ENCODE measurements at regions not wholly inside any gene's neighbourhood (a gene's known extent, or its start where the extent isn't known, plus 50 kb on each side); places are given as distances from the start of the nearest gene placed in this dataset.
"Not testable (repeated sequence)": the region's sequence is repeated elsewhere in the genome, so short reads cannot be mapped to it uniquely, and the experiment has no call there.

GRCh38 chr7:56697058-56697457, 435.2 kb downstream of the ZNF479 start:
- not testable (repeated sequence) for H3K4me3 ChIP-seq; H3K27ac ChIP-seq; DNase-seq (ENCODE audit: low spot score)

- TF ChIP-seq CTCF (IDR thresholded peaks at IDR 0.05): no peak
- no peak overlapping the region for H3K4me3 ChIP-seq
- DNase-seq (ENCODE audit: low spot score): no peak
- H3K27ac ChIP-seq: no peak overlapping the region
These were observed 445.9 kb downstream of the ZNF479 start for GRCh38 chr7:56686276-56686859.

GRCh38 chr7:56639173-56639746, 493.0 kb downstream of the ZNF479 start:
- no peak overlapping the region for H3K27ac ChIP-seq
- no peak for DNase-seq (ENCODE audit: low spot score)
- TF ChIP-seq CTCF (IDR thresholded peaks at IDR 0.05): no peak
- H3K4me3 ChIP-seq: no peak overlapping the region

- TF ChIP-seq CTCF (IDR thresholded peaks at IDR 0.05): no peak
- H3K4me3 ChIP-seq: no peak overlapping the region
- DNase-seq (ENCODE audit: low spot score): no peak
- no peak overlapping the region for H3K27ac ChIP-seq
These were observed 493.7 kb upstream of the NUPR2 start for GRCh38 chr7:56609852-56610355.

GRCh38 chr7:56605146-56605545, 488.9 kb upstream of the NUPR2 start:
- no peak overlapping the region for H3K4me3 ChIP-seq
- DNase-seq (ENCODE audit: low spot score): no peak
- TF ChIP-seq CTCF (IDR thresholded peaks at IDR 0.05): no peak
- H3K27ac ChIP-seq: no peak overlapping the region

- DNase-seq (ENCODE audit: low spot score): no peak
- TF ChIP-seq CTCF (IDR thresholded peaks at IDR 0.05): no peak
- no peak overlapping the region for H3K27ac ChIP-seq
These were observed 462.4 kb upstream of the NUPR2 start for GRCh38 chr7:56578612-56579011.

GRCh38 chr7:56570968-56571367, 454.8 kb upstream of the NUPR2 start:
- Histone ChIP-seq H3K4me3 (no peak overlapping the region), H3K27ac (no peak overlapping the region)
- DNase-seq (ENCODE audit: low spot score): no peak
- no peak for TF ChIP-seq CTCF (IDR thresholded peaks at IDR 0.05)

More at GRCh38 chr7:56578612-56579011, 462.4 kb upstream of the NUPR2 start:
- H3K4me3 ChIP-seq: no peak overlapping the region

Data from coronary artery (tissue), 2 donors.